GM11168 (cell line): ENCODE measurements at regions not wholly inside any gene's neighbourhood (a gene's known extent, or its start where the extent isn't known, plus 50 kb on each side); places are given as distances from the start of the nearest gene placed in this dataset.
"Not testable (repeated sequence)": the region's sequence is repeated elsewhere in the genome, so short reads cannot be mapped to it uniquely, and the experiment has no call there.

Experiments
- in situ Hi-C: fragments of 300-500 bp; cut with MboI; formaldehyde crosslinking; loops from one replicate; pipeline ENCODE4 v1.12.0; 2022; ENCODE audit warnings: low sequenced_read_pairs; ENCODE audit not compliant: unreplicated experiment

DNA sequence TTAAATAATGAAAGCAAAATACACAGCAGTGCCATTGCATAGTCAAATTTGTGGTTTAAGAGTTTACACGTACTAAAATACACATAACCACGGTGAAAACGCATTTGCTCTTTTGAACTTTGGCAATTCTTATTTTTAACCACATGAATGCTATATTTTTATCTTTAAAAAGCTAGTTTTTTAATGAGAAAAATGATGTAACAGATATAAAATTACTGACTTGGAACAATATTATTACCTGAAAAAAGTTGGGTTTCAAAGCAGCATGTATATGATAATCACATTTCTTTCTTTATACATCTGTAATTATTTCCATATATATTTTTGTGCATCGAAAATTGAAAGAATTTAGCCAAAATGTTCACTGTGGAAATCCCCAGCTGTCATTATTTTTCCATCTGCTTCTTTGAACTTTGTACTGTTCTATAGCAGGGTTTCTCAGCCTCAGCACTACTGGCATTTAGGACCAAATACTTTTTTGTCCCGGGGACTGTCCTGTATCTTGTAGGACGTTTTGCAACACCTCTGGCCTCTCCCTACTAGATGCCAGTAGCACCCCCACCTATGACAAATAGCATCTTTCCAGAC, 75.9 kb upstream of the CAB39 start:
- in situ Hi-C loops = no loop called here

DNA sequence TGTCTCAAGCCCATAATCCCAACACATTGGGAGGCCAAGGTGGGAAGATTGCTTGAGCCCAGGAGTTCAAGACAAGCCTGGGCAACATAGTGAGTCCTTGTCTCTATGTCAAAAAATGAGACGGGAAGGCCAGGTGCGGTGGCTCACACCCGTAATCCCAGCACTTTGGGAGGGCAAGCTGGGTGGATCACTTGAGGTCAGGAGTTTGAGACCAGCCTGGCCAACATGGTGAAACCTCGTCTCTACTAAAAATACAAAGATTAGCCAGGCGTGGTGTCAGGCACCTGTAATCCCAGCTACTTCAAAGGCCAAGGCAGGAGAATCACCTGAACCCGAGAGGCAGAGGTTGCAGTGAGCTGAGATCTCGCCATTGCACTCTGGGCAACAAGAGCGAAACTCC, 75.2 kb upstream of the CAB39 start:
- in situ Hi-C loops = not testable (repeated sequence)

DNA sequence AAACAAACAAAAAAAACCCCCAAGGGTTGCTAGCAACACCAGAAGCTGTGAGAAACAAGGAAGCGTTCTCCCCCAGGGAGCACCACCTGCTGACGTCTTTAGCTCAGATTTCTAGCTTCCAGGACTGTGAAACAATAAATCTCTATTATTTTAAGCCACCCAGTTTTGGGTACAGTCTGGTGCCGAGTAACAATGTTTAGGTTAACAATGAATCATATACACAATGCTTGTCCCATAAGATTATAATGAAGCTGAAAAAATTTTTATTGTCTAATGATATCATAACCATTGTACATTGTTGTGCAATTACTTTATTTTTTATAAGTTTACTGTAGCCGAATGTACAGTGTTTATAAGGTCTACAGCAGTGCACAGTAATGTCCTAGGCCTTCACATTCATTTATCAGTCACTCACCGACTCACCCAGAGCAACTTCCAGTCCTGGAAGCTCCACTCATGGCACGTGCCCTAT, 72.1 kb upstream of the CAB39 start:
- in situ Hi-C loops = no loop called here

DNA sequence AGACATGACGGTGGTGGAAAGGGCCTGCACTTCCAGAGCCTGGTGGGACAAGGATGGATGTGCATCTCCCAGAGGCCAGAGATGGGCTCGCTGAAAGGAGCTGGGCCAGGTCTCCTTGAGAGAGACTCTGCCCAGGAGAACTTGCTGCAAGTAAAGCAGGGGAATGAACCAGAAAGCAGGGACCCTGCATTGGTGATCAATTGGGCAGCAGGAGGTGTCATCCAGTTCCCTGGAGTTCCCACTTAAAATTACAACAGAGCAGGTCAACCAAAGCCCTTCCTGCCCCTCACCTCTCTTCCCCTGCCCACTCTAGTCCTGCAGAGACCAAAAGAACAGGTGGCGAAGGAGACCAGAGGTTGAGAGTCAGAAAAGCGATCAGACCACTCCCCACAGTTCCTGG, 69.7 kb upstream of the CAB39 start:
- in situ Hi-C loops = no loop called here

DNA sequence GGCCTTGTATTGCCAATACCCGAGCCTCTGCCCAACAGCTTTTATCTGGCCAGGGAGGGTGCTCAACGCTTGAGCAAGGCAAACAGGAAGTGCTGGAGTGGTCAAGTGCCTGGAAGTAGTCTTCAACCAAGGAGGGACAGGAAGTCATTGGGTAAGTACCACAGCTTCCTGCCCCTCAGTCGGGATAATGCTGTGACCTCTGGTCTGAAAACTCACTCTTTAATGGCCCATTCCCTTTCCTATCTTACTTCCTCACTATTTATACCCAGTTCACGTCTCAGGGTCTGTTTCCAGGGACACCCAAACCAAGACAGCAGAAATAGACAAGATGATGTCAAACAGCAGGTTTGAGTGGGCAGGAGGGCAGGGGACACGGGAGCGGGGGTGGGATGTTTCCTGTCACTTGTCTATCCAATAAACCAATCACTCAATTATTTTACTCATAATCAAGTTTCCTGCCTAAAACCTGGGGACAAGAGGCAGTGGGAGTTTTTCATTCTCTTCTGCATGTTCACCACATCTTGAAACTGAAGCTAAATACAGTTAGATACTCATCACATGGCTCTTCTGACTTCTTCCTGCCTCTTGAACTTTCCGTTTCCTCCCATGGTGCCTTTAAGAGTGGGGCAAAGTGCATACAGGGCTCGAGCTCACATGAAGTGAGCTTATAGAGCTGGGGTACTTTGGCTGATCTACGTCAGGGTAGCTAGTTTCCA, 68.9 kb upstream of the CAB39 start:
- in situ Hi-C loops = no loop called here

DNA sequence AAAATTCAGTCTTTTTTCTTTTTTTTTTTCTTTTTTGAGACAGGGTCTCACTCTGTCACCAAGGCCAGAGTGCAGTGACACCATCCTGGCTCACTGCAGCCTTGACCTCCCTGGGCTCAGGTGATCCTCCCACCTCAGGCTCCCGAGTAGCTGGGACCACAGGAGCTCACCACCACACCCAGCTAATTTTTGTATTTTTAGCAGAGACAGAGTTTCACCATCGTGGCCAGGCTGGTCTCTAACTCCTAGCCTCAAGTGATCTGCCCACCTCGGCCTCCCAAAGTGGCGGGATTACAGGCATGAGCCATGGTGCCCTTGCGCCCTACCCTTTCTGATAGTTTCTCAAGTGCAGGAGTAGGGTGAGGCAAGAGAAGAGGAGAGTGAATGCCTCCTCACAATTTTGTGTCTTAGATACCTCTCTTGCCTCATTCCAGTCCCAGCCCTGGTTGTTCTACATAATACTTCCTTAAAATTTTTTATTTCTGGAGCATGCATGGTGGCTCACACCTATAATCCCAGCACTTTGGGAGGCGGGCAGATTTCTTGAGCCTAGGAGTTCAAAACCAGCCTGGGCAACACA, 68.2 kb upstream of the CAB39 start:
- in situ Hi-C loops = no loop called here

DNA sequence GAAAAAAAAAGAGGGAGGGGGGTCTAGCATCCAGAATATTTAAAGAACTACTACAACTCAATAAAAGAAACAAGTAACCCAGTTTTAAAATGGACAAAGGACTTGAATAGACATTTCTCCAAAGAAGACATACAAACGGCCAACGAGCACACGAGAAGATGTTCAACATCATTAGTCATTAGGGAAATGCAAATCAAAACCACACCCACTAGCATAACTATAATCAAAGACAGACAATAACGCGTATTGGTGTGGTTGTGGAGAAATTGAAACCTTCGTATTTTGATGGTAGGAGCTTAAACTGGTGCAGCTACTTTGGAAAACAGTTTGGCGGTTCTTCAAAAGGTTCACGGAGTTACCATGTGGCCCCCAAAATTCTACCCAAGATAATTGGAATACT, 64.3 kb upstream of the CAB39 start:
- in situ Hi-C loops = no loop called here

DNA sequence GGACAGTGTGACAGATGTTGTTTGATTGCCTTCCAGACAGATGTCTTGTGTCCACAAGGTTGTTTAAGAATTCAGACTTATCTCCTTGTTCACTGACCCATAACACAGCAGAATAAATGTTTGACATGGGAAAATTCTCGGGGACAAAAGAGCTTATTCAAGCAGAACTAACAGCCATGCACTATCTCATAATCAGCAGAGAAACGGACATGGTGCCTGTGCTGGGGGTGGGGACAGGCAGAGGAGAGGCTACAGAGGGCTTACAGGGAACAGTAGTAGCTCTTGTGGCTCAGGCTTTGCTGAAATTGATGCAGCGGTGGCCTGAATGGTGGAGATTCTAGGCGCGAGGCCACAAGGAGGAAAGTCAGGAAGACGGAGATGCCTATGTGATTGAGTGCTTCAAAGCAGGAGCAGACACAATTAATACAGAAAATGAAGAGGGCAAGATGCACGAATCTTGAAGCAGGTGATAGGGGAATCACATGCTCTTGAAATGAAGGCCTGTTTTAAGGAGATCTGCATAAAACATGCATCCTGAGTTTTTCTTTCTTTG, 62.0 kb upstream of the CAB39 start:
- in situ Hi-C loops = no loop called here

DNA sequence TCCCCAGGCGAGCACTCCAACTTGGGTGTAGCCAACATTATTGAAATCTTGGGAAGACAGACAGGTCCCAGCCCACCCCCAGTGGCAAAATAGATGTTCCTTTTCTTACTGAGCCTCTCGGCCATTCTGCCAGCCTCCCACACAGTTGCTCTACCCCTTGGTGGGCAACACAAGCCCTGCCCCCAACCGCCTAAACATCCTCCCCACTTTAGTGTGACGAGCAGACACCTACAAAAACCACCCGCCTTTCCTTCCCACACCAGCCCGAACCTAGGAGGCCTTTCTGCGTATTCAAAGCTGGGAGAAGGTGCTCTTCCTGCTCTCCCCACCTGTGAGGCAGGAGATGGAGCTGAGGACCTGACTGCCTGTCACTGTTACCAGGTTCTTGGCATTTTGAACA, 58.6 kb upstream of the CAB39 start:
- in situ Hi-C loops = no loop called here

DNA sequence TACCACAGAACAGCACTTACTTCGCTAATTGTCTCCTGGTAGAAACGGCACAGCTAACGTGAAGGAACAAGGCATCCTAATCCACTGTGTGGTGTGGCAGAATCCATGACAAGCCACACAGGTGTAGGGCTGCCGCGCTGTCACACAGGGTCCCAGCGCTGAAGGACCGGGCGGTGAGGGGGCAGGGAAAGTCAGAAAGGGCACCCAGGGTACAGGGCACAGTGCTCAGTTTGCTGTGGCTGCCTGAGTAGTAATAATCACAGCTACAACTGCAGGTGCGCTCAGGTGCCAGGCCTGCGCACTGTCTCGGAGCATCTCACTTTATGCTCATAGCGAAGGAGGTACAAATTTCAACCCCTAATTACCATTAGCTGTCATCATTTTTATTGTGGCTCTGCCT, 55.2 kb upstream of the CAB39 start:
- in situ Hi-C loops = no loop called here

DNA sequence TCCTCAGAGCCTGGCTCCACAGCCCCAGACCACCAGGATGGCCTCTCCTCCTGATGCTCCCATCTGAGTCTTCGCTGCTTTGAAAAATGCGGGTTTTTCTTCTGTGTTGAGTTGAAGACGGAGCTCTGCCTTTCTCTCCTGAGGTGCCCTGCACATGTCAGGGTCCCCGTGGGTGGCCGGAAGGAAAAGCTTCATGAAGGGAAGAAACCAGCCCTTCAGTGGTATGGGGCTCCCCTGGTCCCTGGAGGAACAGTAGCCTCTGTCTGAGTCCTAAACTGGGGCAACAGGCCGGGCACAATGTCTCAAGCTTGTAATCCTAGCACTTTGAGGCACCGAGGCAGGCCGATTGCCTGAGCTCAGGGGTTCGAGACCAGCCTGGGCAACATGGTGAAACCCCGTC, 54.7 kb upstream of the CAB39 start:
- in situ Hi-C loops = no loop called here

DNA sequence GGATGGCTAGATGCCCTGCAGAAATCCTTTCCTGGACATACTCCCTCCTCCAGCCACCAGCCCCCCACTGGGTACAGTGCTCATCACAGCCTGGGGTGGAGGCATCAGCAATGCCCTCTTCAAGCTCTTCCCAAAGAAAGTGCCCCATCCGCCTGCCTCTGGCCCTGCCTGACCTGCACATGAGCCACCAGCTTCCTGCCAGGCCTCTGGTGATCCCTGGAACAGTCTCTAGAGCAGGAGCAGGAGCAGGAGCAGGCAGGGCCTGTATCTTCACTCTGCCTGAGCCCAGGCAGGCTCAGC, 54.1 kb upstream of the CAB39 start:
- in situ Hi-C loops = no loop called here

DNA sequence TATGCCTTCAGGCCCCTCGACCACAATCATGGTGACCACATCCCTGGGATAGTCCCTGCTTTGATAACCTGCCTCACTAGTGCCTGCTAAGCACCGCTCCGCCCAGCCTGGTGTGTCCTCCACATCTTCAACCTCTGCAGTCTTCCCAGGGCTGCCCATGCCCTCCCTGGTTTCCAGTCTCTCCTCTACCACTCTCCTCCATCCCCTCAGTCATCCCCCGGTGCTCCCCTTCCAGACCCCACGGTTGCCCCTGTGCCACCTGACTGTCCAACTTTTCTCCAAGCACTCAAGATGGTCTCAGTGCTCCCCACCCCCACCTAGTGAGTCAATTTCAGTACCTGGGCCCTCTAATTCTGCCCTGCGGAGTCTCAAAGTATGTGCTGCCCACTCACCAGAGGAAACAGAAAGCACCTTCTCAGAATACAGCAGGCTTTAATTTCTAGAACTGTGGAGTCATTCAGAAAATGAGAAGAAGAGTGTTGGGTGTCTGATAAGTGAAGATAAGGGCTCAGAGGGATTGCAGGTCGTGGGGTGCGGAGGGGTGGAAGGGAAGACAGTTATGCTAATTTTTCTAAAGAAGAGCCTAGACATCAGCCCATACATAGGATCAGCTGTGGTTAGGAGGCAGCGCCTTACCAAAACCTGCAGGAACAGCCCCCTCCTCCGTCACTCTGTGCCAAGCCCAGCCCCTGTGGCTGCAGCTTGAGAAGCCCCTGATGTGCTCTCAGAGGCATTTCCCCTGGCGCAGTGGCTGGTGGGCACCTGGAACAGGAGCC, 53.6 kb upstream of the CAB39 start:
- in situ Hi-C loops = no loop called here

DNA sequence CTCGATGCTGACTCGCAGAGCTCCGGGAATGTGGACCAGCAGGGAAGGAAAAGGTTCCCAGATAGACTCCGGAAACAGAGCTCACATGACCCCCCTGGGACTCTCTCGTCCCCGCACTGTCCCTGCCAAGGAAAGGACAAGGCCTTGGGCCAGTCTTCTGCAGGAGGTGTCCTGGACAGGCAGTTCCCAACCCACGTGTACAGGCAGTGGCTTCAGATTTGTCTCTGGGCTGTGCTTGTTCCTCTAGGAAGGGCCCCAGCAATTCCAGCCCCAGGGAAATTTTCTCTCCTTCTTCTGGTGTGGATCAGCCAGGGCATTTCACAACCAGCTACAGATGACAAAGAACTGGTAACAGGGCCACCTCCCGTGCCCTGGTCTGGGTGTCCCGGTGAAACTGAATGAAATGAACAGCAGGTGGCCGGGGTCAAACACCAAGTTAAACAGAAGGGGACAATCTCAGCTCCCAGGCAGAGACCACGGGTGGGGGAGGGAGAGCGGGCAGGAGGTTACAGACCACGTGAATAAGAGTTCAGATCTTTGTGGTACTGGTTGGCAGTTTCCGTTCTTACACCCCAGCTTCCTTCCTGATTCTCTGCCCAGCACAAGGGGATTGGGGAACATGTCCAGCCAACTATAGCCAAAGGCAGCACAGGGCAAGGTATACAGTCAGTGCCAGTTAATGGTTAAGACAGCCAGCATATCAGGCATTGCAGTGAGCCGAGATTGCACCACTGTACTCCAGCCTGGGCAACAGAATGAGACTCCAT, 52.2 kb upstream of the CAB39 start:
- in situ Hi-C loops = loop anchor here (10.0 kb wide), 1 partner anchor 324 kb away; no protein-coding TSS in a partner anchor

DNA sequence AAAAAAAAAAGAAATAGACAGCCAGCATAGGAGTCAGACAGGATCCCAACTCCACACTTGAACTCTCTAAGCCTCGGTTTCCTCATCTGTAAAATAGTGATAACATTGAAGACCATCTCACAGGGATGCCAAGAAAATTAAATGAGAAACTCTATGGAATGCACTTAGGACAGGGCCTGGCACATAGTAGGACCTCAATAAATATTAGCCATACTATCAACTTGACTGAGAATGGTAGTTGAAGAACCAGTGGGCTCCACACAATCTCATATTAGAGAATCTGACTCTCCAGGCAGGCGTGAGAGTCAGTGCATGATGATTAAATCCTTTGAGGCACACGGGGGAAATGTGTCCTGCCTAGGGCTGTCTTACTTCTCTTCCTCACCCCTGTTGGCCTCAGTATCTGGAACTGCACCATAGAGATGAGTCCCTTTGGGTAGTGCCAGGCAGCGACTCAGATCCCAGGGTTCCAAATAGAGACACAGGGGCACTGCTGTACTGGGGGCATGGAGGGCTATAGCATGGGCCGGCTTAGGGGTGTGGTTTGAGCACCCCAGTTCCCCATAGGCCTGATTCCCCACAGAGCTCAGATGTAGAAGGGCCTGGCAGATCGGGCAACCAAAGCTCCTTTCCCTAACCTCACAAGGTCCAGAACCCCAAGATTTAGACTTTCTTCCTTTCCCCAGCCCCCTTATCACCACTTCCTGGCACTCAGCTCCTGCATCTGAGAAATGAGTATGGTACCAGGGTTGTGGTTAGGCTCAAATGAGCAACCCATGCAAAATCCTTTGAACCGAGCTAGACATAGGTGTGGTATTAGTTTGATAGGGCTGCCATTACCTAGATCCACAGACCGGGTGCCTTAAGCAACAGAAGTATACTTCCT, 51.3 kb upstream of the CAB39 start:
- in situ Hi-C loops = loop anchor here (10.0 kb wide), 1 partner anchor 323 kb away; no protein-coding TSS in a partner anchor
